HL-60 (cell line): ENCODE measurements at regions not wholly inside any gene's neighbourhood (a gene's known extent, or its start where the extent isn't known, plus 50 kb on each side); places are given as distances from the start of the nearest gene placed in this dataset.

Experiments
- GABPA ChIP-seq: IDR thresholded peaks from 2 replicates; pipeline ENCODE4 v1.6.1; 2012; ENCODE audit warnings: low read depth
- POLR2AphosphoS5 ChIP-seq: IDR thresholded peaks from 2 replicates; pipeline ENCODE4 v1.6.1; 2012; ENCODE audit warnings: low read depth
- TF ChIP-seq, protein P1 (sequence below): IDR thresholded peaks from one replicate; pipeline ENCODE4 v1.5.1; 2011; ENCODE audit warnings: low read length, control low read depth, inconsistent platforms; ENCODE audit not compliant: insufficient read depth

- TF ChIP-seq, protein P1, sequence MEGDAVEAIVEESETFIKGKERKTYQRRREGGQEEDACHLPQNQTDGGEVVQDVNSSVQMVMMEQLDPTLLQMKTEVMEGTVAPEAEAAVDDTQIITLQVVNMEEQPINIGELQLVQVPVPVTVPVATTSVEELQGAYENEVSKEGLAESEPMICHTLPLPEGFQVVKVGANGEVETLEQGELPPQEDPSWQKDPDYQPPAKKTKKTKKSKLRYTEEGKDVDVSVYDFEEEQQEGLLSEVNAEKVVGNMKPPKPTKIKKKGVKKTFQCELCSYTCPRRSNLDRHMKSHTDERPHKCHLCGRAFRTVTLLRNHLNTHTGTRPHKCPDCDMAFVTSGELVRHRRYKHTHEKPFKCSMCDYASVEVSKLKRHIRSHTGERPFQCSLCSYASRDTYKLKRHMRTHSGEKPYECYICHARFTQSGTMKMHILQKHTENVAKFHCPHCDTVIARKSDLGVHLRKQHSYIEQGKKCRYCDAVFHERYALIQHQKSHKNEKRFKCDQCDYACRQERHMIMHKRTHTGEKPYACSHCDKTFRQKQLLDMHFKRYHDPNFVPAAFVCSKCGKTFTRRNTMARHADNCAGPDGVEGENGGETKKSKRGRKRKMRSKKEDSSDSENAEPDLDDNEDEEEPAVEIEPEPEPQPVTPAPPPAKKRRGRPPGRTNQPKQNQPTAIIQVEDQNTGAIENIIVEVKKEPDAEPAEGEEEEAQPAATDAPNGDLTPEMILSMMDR, result no peak
- TF ChIP-seq POLR2AphosphoS5 (no peak), GABPA (no peak)
These were observed 757.5 kb upstream of the ZNF608 start for GRCh38 chr5:125503946-125504345.
